MG63 (cell line): ENCODE measurements at regions not wholly inside any gene's neighbourhood (a gene's known extent, or its start where the extent isn't known, plus 50 kb on each side); places are given as distances from the start of the nearest gene placed in this dataset.
"Not testable (repeated sequence)": the region's sequence is repeated elsewhere in the genome, so short reads cannot be mapped to it uniquely, and the experiment has no call there.

Experiments
- DNase-seq: peaks from one replicate; pipeline ENCODE4 v3.0.0-alpha.2; 2020
- H3K27me3 ChIP-seq: fragments of 250-450 bp; sonication (Bioruptor Pico); 2 replicates; pipeline ENCODE4 v1.5.1; 2020; ENCODE audit warnings: mild to moderate bottlenecking, moderate library complexity
- H3K36me3 ChIP-seq: fragments of 250-450 bp; sonication (Bioruptor Pico); 2 replicates; pipeline ENCODE4 v1.5.1; 2020; ENCODE audit warnings: mild to moderate bottlenecking, moderate library complexity
- H3K4me3 ChIP-seq: fragments of 250-450 bp; sonication (Bioruptor Pico); 2 replicates; pipeline ENCODE4 v1.5.1; 2020; ENCODE audit warnings: mild to moderate bottlenecking, moderate library complexity
- H3K9me3 ChIP-seq: fragments of 250-450 bp; sonication (Bioruptor Pico); 2 replicates; pipeline ENCODE4 v1.5.1; 2020; ENCODE audit warnings: mild to moderate bottlenecking, moderate library complexity

DNA sequence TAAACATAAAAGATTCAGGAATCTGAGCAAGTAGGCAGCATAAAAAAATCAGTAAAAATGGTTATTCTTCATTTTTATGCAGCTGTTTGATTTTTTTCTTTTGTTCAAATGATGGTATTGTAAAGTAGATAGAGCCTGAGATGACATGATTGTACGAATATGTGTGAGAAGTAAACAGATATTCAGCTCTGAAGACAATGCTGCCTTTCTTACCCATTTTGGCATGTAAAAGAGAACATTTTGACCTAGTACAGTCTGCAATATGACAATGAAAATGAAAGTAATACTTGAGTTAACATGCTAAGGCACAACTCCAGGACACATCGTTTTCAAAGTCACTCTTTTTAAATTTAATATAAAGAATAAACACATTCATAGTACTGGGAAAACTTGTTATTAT is 95.7 kb upstream of the NCAM2 start:
- Histone ChIP-seq H3K36me3 (no peaks in the 10 kb centered on the region), H3K4me3 (no peak overlapping the region), H3K27me3 (no peaks in the 10 kb centered on the region), H3K9me3 (no peaks in the 10 kb centered on the region)
- no peak for DNase-seq

DNA sequence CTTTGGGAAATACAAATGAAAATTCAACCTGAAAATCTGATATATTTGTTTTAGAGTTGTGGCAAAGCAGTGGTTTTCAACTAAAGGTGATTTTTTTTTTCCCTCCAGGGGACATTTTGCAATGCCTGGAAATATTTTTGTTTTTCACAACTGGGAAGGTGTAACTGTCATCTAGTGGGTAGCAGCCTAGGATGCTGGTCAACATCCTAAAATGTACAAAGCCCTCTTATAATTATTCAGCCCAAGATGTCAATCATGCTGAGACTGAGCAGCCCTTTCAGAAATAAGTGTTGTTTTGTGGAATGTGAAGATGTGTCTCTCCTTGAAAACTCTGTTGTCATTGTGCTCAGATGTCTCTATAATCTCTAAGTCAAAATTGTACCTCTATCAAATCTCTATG is 95.2 kb upstream of the NCAM2 start:
- no peak overlapping the region for H3K4me3 ChIP-seq
- no peaks in the 10 kb centered on the region for H3K9me3 ChIP-seq

DNA sequence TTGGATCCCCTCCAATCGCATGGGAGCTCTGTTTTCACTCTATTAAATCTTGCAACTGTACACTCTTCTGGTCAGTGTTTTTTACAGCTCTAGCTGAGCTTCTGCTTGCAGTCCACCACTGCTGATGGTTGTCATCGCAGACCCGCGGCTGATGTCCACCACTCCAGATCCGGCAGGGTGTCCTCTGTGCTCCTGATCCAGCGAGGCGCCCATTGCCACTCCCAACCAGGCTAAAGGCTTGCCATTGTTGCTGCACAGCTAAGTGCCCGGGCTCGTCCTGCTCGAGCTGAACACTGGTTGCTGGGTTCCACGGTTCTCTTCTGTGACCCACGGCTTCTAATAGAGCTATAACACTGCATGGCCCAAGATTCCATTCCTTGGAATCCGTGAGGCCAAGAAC is 70.7 kb upstream of the NCAM2 start:
- not testable (repeated sequence) for H3K36me3 ChIP-seq, H3K9me3 ChIP-seq, DNase-seq, H3K27me3 ChIP-seq, H3K4me3 ChIP-seq

More for the DNA sequence above, 95.2 kb upstream of the NCAM2 start:
- H3K27me3 ChIP-seq, result no peaks in the 10 kb centered on the region
- no peak for DNase-seq
- H3K36me3 ChIP-seq, result no peaks in the 10 kb centered on the region

DNA sequence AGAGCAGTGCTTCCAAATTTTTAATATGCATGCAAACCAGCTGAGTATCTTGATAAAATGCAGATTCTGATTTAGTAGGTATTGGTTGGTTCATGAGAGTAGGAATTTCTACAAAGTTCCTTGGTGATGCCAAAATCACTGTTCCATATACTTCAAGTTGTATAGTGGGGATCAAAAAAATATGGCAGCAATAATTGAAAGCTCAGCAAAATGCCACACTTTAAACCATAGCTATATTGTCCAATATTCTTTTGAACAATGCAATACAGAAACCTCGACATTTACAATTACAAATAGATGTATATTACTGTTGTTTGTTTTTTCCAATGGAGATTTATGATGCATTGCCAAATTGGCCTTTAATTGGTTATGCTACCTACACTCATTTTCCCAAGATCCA is 55.7 kb upstream of the NCAM2 start:
- no peaks in the 10 kb centered on the region for H3K9me3 ChIP-seq

DNA sequence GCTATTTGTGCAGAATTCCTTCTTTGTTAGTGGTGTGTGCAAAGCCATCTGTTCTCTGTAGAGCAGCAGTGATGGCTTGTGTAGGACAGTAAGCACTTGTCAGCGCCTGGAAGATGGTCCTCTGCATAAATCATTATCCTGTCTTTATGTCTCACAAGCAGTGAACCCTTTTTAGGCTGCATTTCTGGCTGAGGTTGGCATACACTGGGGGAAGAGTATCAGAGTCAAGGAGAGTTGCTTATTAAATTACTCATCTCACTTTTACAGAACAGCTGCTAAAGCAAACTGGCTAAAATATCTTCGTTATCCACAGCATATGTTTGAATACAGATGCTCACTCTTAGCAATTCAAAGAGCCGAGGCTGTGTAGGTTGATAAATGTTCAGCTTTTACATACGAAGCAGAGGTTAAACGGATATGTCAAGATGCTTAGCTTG is 54.6 kb upstream of the NCAM2 start:
- H3K4me3 ChIP-seq, result no peak overlapping the region
- H3K9me3 ChIP-seq, result no peaks in the 10 kb centered on the region
- no peak for DNase-seq
- H3K27me3 ChIP-seq, result no peaks in the 10 kb centered on the region; the same call in 1 of the 2 replicates
- H3K36me3 ChIP-seq, result no peaks in the 10 kb centered on the region

More for the DNA sequence above, 55.7 kb upstream of the NCAM2 start:
- Histone ChIP-seq H3K4me3 (no peak overlapping the region), H3K27me3 (no peaks in the 10 kb centered on the region; the same call in 1 of the 2 replicates), H3K36me3 (no peaks in the 10 kb centered on the region)
- no peak for DNase-seq

DNA sequence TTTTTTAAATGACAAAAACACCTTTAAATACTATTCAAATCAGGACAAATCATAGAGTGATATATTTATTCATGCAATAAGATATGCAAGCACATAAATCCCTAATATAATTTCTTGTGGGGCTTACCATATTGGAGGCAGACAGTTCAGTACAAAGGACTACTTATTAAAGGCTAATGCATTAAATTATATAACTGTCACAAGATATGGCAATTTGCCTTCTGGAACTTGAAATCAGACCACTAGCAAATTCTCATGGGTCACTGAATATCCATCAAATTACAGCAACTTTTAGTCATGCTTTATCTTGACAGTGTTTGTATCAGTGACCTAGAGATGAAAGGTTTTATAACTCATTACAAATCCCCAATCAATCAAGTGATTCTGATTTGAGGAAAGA is 54.1 kb upstream of the NCAM2 start:
- Histone ChIP-seq H3K36me3 (no peaks in the 10 kb centered on the region), H3K9me3 (no peaks in the 10 kb centered on the region), H3K27me3 (no peaks in the 10 kb centered on the region), H3K4me3 (no peak overlapping the region)
- no peak for DNase-seq

DNA sequence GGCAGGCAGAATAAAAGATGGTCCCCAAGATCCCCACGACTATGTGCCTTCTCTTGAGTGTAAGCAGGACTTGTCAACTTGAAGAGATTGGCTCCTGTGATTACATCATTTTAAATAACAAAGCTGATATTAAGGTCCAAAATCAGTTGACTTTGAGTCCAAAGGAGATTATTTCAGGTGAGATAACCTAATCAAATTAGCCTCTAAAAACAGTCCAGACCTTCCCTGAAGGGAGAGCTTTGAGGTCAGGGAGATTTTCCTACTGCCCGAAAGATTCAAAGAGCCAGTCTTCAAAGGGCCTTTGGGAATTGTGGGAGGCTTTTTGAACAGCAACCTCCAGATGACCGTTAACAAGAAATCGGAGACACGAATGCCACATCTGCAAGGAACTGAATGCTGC is 51.5 kb upstream of the NCAM2 start:
- H3K4me3 ChIP-seq, result no peak overlapping the region
- H3K9me3 ChIP-seq, result no peaks in the 10 kb centered on the region
- DNase-seq, result no peak
- H3K27me3 ChIP-seq, result no peaks in the 10 kb centered on the region
- no peaks in the 10 kb centered on the region for H3K36me3 ChIP-seq
